Activated CD4-positive, alpha-beta T cell treated with anti-CD3 and anti-CD28 coated beads, Interleukin-2, Interleukin-4, amounts not matched to agents 100 ng/mL and 50 ng/mL, durations not matched to agents 16 hours and 8 hours (primary cell): ENCODE measurements at regions not wholly inside any gene's neighbourhood (a gene's known extent, or its start where the extent isn't known, plus 50 kb on each side); places are given as distances from the start of the nearest gene placed in this dataset.

Experiments used
- DNase-seq: peaks from one replicate; pipeline ENCODE4 v3.0.0-alpha.2; 2020; ENCODE audit warnings: low spot score

- DNase-seq = no peak
Measured at GRCh38 chr21:28789523-28789922, 203.2 kb downstream of the LTN1 start.

- no peak for DNase-seq
Measured at GRCh38 chr21:28788030-28788429, 204.6 kb downstream of the LTN1 start.

GRCh38 chr21:28783641-28784185 is 209.0 kb downstream of the LTN1 start:
- no peak for DNase-seq

- DNase-seq = no peak
Measured at GRCh38 chr21:28781602-28782276, 210.9 kb downstream of the LTN1 start.

- DNase-seq = no peak
Measured at GRCh38 chr21:28779914-28780313, 212.8 kb downstream of the LTN1 start.

GRCh38 chr21:28776251-28776650 is 216.4 kb downstream of the LTN1 start:
- peak; percentile 77 for DNase-seq

GRCh38 chr21:28775071-28775470 is 217.6 kb downstream of the LTN1 start:
- DNase-seq = peak; percentile 77

GRCh38 chr21:28773036-28773435 is 219.6 kb downstream of the LTN1 start:
- no peak for DNase-seq

- DNase-seq = peak; percentile 59
Measured at GRCh38 chr21:28771790-28772501, 220.7 kb downstream of the LTN1 start.

- DNase-seq = no peak
Measured at GRCh38 chr21:28770867-28771661, 221.6 kb downstream of the LTN1 start.

- peak; percentile 82 for DNase-seq
Measured at GRCh38 chr21:28769683-28770082, 223.0 kb downstream of the LTN1 start.

GRCh38 chr21:28768753-28769152 is 223.9 kb downstream of the LTN1 start:
- DNase-seq = no peak

GRCh38 chr21:28767523-28767922 is 225.2 kb downstream of the LTN1 start:
- DNase-seq = peak; percentile 79

GRCh38 chr21:28763809-28764418 is 228.8 kb downstream of the LTN1 start:
- no peak for DNase-seq

GRCh38 chr21:28762357-28762735 is 230.3 kb downstream of the LTN1 start:
- no peak for DNase-seq

GRCh38 chr21:28761674-28762356 is 230.9 kb downstream of the LTN1 start:
- DNase-seq = no peak

GRCh38 chr21:28758883-28759242 is 233.8 kb downstream of the LTN1 start:
- no peak for DNase-seq

GRCh38 chr21:28758042-28758882 is 234.4 kb downstream of the LTN1 start:
- no peak for DNase-seq

- no peak for DNase-seq
Measured at GRCh38 chr21:28754862-28755261, 237.8 kb downstream of the LTN1 start.

- no peak for DNase-seq
Measured at GRCh38 chr21:28754127-28754611, 238.5 kb downstream of the LTN1 start.

GRCh38 chr21:28752131-28752530 is 240.5 kb downstream of the LTN1 start:
- DNase-seq = no peak
